Osteocyte (in vitro differentiated cells): ENCODE measurements at regions not wholly inside any gene's neighbourhood (a gene's known extent, or its start where the extent isn't known, plus 50 kb on each side); places are given as distances from the start of the nearest gene placed in this dataset.

Experiments
- DNase-seq: peaks from one replicate; pipeline ENCODE4 v3.0.0; 2021; ENCODE audit warnings: mixed read lengths; ENCODE audit not compliant: unreplicated experiment; ENCODE audit errors: extremely low spot score
- H3K27ac Mint-ChIP-seq: one replicate; pipeline ENCODE4 v1.8.0; 2021; ENCODE audit warnings: mild to moderate bottlenecking, mixed read lengths; ENCODE audit not compliant: unreplicated experiment
- H3K27me3 Mint-ChIP-seq: one replicate; pipeline ENCODE4 v1.8.0; 2021; ENCODE audit warnings: mixed read lengths; ENCODE audit not compliant: unreplicated experiment
- H3K36me3 Mint-ChIP-seq: one replicate; pipeline ENCODE4 v1.8.0; 2021; ENCODE audit warnings: mixed read lengths; ENCODE audit not compliant: unreplicated experiment
- H3K4me1 Mint-ChIP-seq: one replicate; pipeline ENCODE4 v1.8.0; 2021; ENCODE audit warnings: mixed read lengths; ENCODE audit not compliant: unreplicated experiment
- H3K4me3 Mint-ChIP-seq: one replicate; pipeline ENCODE4 v1.8.0; 2021; ENCODE audit warnings: mild to moderate bottlenecking, moderate library complexity, mixed read lengths; ENCODE audit not compliant: unreplicated experiment
- H3K9me3 Mint-ChIP-seq: one replicate; pipeline ENCODE4 v1.8.0; 2021; ENCODE audit warnings: mixed read lengths; ENCODE audit not compliant: unreplicated experiment
- CTCF ChIP-seq: fragments of 200-600 bp; sonication (generic); IDR thresholded peaks from 2 replicates; pipeline ENCODE4 v1.5.0; 2021; ENCODE audit warnings: antibody characterized with exemption, mild to moderate bottlenecking, moderate library complexity

DNA sequence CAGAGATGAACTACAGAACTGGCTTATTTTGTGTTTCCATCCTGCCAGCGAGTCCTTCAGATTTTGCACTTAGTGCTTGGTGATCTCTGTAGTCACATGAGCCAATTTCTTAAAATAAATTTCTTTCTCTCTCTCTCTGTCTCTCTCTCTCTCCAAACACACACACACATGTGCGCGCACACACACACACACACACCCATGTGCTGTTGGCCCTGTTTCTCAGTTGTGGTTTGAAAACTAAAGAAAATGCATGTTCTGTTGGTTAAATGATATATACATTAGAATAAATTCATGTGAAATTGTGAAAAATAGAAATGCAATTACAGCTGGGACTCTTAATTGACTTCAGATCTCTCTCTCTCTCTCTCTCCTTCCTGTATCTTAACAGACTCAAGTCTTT, 399.3 kb downstream of the FAT4 start:
- H3K9me3 Mint-ChIP-seq: peaks cover 4% of the 10 kb centered on the region
- no peaks in the 10 kb centered on the region for H3K36me3 Mint-ChIP-seq
- no peak overlapping the region for H3K4me3 Mint-ChIP-seq
- peaks cover 5% of the 10 kb centered on the region for H3K4me1 Mint-ChIP-seq
- no peak for TF ChIP-seq CTCF
- no peak overlapping the region for H3K27ac Mint-ChIP-seq
- H3K27me3 Mint-ChIP-seq: no peaks in the 10 kb centered on the region
- DNase-seq: no peak

- Mint-ChIP-seq H3K27ac (no peak overlapping the region), H3K4me3 (no peak overlapping the region), H3K4me1 (peaks cover 6% of the 10 kb centered on the region), H3K9me3 (peaks cover 4% of the 10 kb centered on the region), H3K36me3 (no peaks in the 10 kb centered on the region), H3K27me3 (no peaks in the 10 kb centered on the region)
- no peak for DNase-seq
- TF ChIP-seq CTCF: no peak
Measured at GRCh38 chr4:125714845-125715244, 400.1 kb downstream of the FAT4 start.

DNA sequence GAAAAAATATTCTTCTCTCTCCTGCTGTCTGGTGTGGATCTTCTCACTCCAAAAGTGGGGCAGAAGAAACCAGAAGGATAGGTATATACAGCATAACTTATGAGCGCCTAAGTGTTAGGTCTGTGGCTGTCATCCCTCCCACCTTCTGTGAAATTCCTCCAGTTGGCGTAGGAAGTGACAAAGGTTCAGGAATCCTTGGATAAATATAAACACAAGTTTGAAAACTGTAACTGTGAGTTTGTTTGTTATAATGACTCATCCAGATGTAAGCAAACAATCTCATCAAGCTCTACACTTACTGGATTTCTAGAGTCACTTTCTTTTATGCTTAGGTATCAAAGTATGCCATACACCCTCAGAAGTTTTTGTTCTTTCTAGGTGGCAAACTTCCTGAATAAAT, 405.2 kb downstream of the FAT4 start:
- no peak overlapping the region for H3K27ac Mint-ChIP-seq
- H3K36me3 Mint-ChIP-seq: no peaks in the 10 kb centered on the region
- H3K4me3 Mint-ChIP-seq: no peak overlapping the region
- no peaks in the 10 kb centered on the region for H3K27me3 Mint-ChIP-seq
- peaks cover 10% of the 10 kb centered on the region for H3K9me3 Mint-ChIP-seq
- H3K4me1 Mint-ChIP-seq: peaks cover 3% of the 10 kb centered on the region
- TF ChIP-seq CTCF: no peak
- DNase-seq: no peak

- Mint-ChIP-seq H3K4me3 (no peak overlapping the region), H3K27ac (no peak overlapping the region), H3K9me3 (peaks cover 10% of the 10 kb centered on the region), H3K27me3 (no peaks in the 10 kb centered on the region), H3K4me1 (peaks cover 2% of the 10 kb centered on the region), H3K36me3 (no peaks in the 10 kb centered on the region)
- no peak for DNase-seq
- no peak for TF ChIP-seq CTCF
Measured at GRCh38 chr4:125722009-125722408, 407.3 kb downstream of the FAT4 start.

DNA sequence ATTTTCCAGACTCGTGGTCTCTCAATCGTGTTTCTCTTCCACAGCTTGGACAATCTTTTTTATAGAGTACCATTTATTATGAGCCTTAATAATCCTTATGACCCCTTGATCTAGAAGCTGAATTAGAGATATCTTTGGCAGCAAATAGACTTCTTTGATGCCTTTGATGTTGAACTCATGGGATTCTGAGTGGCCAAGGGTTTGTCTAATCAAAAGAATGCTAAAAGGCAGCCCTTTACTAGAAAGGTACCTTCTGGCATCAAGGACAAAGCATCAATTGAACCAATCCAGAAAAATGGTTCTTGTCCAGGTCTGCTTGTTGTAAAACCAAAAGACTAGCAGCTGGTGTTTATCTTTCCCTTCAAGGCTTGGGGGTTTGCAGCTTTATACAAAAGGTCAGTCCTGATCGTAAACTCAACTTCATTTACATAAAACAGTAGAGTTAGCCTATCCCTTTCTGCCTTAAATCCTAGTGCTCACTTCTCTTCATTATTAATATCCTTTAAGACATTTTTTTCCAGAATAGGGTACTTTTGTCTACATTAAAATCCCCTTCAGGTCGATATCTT, 411.3 kb downstream of the FAT4 start:
- no peak for DNase-seq
- Mint-ChIP-seq H3K27me3 (no peaks in the 10 kb centered on the region), H3K36me3 (no peaks in the 10 kb centered on the region), H3K27ac (no peak overlapping the region), H3K4me3 (no peak overlapping the region), H3K9me3 (peaks cover 6% of the 10 kb centered on the region), H3K4me1 (peaks cover 29% of the 10 kb centered on the region)
- no peak for TF ChIP-seq CTCF
